Adrenal gland (tissue), 5 donors: ENCODE measurements at regions not wholly inside any gene's neighbourhood (a gene's known extent, or its start where the extent isn't known, plus 50 kb on each side); places are given as distances from the start of the nearest gene placed in this dataset.

Experiments used
- POLR2A ChIP-seq, 2 donors: fragments of 450-650 bp; IDR thresholded peaks; one replicate each; pipeline ENCODE4 v1.6.1; 2017; ENCODE audit warnings: antibody characterized with exemption in 2 of 2, mild to moderate bottlenecking in 2 of 2, moderate library complexity in 1 of 2
- TF ChIP-seq, protein P1 (sequence below), 6 experiments: fragments of 450-650 bp in 4 of 6; fragments of 200-600 bp in 2 of 6; sonication (generic) in 1 of 6; IDR thresholded peaks; 1 replicate in 5 of 6; 2 replicates in 1 of 6; pipeline versions ENCODE4 v1.5.1 to v1.8.0; 2016 to 2021; ENCODE audit warnings: antibody characterized with exemption in 6 of 6, mild to moderate bottlenecking in 2 of 6, moderate library complexity in 1 of 6
- donor health status: DM: no; HTN: no; CAD: no.

DNA sequence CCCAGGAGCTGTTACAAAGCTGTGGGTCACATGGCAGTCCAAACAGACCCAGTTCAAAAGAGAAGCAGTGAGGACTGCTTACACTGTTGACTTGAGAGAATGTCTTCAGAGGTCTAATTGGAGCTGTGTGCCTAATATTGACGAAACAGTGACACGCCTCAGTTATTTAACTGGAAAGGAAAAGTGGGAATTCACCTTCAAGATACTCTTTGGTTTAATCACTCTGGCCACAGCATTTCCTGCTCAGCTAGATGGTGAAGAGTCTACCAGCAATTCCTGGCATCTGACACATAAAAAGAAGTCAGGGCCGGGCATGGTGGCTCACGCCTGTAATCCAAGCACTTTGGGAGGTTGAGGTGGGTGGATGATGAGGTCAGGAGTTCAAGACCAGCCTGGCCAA lies 326.4 kb downstream of the SV2B start:
- no peak for TF ChIP-seq POLR2A (IDR thresholded peaks at IDR 0.05)
- TF ChIP-seq, protein P1, sequence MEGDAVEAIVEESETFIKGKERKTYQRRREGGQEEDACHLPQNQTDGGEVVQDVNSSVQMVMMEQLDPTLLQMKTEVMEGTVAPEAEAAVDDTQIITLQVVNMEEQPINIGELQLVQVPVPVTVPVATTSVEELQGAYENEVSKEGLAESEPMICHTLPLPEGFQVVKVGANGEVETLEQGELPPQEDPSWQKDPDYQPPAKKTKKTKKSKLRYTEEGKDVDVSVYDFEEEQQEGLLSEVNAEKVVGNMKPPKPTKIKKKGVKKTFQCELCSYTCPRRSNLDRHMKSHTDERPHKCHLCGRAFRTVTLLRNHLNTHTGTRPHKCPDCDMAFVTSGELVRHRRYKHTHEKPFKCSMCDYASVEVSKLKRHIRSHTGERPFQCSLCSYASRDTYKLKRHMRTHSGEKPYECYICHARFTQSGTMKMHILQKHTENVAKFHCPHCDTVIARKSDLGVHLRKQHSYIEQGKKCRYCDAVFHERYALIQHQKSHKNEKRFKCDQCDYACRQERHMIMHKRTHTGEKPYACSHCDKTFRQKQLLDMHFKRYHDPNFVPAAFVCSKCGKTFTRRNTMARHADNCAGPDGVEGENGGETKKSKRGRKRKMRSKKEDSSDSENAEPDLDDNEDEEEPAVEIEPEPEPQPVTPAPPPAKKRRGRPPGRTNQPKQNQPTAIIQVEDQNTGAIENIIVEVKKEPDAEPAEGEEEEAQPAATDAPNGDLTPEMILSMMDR (IDR thresholded peaks at IDR 0.05) = no peak
